HG03196 (cell line): ENCODE measurements at regions not wholly inside any gene's neighbourhood (a gene's known extent, or its start where the extent isn't known, plus 50 kb on each side); places are given as distances from the start of the nearest gene placed in this dataset.

ENCODE experiments used
- ATAC-seq: cut with Tn5 transposase; IDR thresholded peaks from one replicate; pipeline ENCODE4 v1.9.1; 2021; ENCODE audit not compliant: unreplicated experiment

DNA sequence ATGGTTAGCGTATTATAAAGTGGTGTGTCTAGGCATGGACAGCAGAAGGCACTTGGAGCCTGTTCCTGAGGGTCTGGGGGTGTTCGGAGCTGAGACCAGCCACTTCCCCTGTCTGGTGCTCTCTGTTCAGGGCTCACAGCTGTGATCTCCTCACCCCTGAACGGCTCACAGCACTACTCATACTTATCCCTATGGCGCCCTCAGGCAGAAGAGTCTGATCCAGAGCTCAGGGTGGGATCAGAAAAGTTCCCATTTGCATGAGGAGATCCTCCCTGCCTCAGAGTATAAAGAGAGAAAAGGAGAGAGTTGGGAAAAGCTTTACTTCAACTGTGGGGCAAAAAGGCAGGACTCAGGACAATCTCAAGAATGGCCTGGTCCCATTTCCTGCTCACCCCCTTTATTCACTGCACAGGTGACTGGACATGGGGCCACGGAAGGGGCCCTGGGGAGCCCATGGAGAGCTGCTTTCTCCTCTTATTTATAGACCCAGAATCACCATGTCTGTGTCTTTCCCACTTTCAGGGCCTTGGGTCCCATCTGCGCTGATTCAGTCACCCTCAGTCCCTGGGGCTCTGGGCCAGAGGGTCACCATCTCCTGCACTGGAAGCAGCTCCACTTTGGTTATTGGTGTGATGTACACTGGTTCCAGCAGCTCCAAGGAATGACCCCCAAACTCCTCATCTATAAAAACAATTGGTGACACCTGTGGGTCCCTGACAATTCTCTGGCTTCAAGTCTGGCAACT, 97.0 kb upstream of the TOP3B start:
- no peak for ATAC-seq

GRCh38 chr22:22078329-22078728, 95.7 kb upstream of the TOP3B start:
- ATAC-seq, result no peak

GRCh38 chr22:22076932-22077703, 94.5 kb upstream of the TOP3B start:
- no peak for ATAC-seq

DNA sequence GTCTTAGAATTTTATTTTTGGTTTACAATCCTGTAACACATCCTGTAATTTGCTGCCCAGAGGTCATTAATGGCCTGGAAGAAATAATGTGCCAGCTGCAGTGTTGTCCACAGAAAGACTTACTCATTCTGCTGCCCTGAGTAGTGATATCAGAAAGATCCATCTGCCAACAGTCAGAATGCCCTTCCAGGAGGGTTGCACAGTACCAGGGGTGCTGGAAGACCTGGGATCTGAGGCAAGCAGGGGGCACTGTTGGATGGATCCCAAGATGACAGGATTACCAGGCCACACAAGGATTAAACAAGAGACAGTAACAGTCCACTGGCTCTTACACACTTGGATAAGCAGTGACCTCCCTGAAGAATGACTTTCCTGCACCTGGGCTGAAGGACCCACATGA, 93.8 kb upstream of the TOP3B start:
- no peak for ATAC-seq

DNA sequence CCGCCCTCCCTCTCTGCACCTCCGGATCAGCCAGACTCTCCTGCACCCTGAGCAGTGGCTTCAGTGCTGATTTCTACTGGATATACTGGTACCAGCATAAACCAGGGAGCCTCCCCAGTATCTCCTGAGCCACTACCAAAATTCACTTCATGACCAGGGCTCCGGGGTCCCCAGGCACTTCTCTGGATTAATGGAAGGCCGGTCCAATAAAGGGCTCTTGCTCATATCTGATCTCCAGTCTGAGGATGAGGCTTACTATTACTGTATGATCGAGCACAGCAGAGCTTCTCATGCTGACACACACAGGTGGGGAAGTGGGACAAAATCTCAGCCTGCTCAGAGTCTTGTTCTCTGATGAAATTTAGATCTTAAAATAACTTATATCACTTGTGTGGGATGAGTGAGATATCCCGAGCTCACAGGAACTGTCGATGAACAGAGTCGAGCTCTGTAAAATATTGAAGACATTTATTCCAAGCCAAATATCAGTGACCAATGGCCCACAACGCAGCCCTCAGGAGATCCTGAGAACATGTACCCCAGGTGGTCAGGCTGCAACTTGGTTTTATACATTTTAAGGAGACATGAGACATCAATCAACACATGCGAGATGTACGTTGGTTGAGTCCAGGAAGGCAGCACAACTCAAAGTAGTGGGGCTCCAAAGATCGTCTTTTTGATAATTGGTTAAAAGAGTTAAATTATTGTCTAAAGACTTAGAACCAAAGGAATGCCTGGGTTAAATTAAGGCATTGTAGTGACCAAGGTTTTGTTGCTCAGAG, 93.0 kb upstream of the TOP3B start:
- ATAC-seq, result no peak

GRCh38 chr22:22074634-22075381, 92.2 kb upstream of the TOP3B start:
- no peak for ATAC-seq

DNA sequence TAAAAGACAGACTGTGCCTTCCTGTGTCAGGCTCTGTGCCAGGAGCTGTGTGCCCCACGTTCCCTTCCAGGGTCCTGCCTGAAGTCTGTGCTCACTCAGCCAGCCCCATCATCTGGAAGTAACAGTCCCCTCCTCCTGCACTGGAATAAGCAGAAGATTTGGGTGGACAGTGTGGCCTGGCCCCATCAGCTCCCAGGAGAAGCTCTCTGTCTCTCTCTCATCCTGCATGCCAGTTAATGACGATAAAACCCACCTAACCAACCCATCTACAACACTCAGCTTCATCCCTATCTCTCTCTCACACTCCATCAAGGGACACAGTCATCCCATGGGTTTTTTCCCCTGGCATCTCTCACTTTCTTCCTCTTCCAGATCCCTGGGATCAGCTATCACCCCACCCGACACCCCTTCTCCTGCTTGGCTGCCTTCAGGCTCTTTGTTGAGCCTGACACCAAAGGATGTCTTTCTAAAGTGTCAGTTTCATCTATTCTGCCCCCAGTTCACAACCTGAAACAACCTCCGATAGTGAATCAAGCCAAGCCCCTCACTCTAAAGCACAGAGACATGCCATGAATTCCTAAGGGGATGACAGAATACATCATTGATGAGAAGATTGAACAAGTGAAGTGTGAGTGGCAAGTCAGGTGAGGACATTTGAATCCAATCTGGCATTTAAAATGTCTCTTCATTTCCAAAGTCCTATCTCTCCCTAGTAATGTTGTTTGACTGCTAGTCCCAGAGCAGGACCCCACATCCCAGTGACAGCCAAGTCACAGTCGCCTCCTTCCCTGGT, 91.4 kb upstream of the TOP3B start:
- ATAC-seq, result no peak

- ATAC-seq, result no peak
Measured at GRCh38 chr22:22072169-22072836, 89.7 kb upstream of the TOP3B start.

GRCh38 chr22:22071455-22071854, 88.9 kb upstream of the TOP3B start:
- ATAC-seq, result no peak

DNA sequence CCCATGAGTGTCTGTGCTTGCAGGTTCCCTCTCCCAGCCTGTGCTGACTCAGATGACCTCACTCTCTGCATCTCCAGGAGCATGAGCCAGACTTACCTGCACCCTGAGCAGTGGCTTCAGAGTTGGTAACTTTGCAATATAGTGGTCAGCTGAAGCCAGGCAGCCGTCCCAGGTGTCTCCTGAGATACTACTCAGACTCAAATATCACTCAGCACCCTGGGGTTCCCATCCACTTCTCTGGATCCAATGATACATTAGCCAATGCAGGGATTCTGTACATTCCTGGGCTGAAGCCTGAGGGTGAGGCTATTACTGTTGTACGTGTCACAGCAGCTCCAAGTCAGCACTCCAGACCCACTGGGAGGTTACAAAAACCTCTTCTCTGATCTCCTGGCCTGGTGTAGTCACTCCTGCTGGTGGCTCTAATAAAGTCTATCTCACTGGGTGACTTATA, 87.8 kb upstream of the TOP3B start:
- no peak for ATAC-seq

DNA sequence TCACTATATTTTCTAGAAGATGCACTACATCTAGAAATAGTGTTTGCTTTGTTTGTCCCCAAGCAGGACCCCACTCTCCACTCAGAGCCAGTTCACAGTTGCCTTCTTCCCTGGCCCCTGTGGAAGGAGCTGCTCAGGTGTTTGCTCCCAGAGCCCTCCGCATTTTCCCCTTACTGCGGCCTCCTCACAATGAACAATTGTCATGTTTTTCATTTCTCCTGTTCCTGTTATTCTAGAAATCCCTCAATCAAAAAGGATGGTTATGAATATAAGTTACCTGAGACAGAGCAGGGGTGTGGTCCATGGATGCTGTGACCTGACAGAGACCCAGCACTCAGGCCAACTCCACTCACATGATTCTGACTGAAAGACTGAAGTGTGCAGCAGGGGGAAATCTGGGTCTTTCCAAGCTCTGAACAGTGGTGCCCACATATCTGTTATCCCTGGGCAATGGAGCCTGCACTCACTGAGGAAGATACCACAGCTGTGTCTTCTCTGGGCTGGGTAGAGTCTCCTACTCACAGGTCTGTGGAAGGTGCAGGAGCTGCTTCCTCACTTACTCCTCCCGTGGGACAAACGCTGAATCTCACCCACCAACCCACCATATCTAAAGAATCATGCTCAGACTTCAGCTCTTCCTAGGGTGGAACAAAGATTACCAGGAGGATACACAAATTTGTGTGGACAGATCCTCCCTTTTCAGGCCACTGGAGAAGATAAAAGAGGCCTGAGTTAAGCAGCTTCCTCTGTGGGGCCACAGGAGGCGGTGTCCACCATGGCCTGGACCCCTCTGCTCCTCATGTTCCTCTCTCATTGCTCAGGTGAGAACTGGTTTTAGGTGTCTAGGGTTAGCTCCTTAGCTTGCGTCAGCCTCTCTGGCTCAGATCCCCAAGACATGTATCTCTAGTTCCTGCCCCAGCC, 87.1 kb upstream of the TOP3B start:
- ATAC-seq, result no peak

- no peak for ATAC-seq
Measured at GRCh38 chr22:22068657-22069056, 86.1 kb upstream of the TOP3B start.

GRCh38 chr22:22068025-22068424, 85.4 kb upstream of the TOP3B start:
- no peak for ATAC-seq

DNA sequence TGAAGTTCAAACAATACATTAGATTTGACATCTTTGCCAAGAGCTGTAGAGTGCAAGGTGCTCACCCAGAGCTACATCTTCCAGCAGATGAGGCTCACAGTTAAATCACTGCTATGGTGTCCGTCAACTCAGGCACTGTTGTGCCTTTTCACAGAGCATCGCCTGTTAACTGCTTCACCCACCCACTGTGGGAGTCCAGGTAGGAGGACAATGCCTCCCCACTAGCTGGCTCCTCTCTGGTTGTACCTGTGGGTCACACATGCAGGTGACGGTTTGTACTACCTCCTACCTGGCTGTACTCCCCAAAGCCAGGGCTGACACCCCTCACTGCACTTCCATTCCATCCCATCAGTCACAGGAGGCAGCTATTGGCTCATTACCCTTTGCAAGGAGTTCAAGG, 84.6 kb upstream of the TOP3B start:
- no peak for ATAC-seq

DNA sequence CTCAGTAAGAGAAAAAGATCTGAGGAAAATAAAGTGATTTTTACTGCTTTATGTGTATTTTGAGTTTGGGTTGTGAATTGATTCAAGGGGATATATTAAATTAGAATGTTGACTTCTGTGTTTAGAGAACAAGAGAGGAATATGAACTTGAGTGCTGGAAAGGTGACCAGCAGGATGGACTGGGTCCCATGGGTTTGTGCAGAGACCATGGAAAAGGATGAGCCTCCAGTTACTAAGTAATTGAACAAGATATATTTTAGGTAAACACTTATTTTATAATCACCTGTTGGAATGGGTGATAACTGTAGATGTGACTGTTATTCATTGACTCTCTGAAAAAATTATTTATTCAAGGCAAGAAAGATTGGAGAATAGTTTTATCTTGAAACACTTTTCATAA, 82.0 kb upstream of the TOP3B start:
- no peak for ATAC-seq

DNA sequence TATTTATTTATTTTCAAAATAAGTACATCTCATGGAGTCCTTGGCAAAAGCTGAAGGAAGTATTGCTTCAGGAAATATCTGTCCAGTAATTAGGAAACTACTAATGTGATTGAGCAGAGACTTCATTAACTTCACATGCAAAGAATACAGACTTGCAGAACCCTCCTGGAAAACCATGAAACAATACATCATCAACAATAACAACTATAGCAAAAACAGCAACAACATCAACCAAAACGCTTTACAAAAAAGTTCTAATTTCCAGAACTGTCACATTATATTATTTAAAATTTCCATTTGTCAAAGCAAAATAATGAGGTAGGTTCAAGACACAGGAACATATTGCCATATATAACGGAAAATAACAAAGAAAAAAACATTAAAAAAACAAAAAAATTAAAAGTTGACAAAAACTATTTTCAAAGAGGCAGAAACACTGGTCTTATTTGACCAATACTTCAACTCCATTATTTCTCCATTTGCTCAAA, 79.8 kb upstream of the TOP3B start:
- ATAC-seq, result no peak

- ATAC-seq, result no peak
Measured at GRCh38 chr22:22061085-22062077, 78.8 kb upstream of the TOP3B start.
